Hepatocyte (in vitro differentiated cells): ENCODE measurements at regions not wholly inside any gene's neighbourhood (a gene's known extent, or its start where the extent isn't known, plus 50 kb on each side); places are given as distances from the start of the nearest gene placed in this dataset.

Source experiments
- DNase-seq: peaks from one replicate; pipeline ENCODE4 v3.0.0-alpha.2; 2016; ENCODE audit warnings: low spot score
- H2AFZ ChIP-seq: fragments of 200-600 bp; sonication (generic); 2 replicates; pipeline ENCODE4 v1.6.0; 2016; ENCODE audit warnings: antibody characterized with exemption, mild to moderate bottlenecking
- H3K27ac ChIP-seq: fragments of 200-600 bp; sonication (generic); 2 replicates; pipeline ENCODE4 v1.5.1; 2016; ENCODE audit warnings: mild to moderate bottlenecking
- H3K27me3 ChIP-seq: fragments of 200-600 bp; sonication (generic); 2 replicates; pipeline ENCODE4 v1.6.1; 2016
- H3K36me3 ChIP-seq: fragments of 200-600 bp; sonication (generic); replicated peaks from 2 replicates; pipeline ENCODE4 v1.5.1; 2016; ENCODE audit warnings: low read depth; ENCODE audit not compliant: insufficient read depth
- H3K4me1 ChIP-seq: fragments of 200-600 bp; sonication (generic); 2 replicates; pipeline ENCODE4 v1.5.1; 2016; ENCODE audit warnings: mild to moderate bottlenecking, moderate library complexity; ENCODE audit not compliant: insufficient read depth
- H3K4me2 ChIP-seq: fragments of 200-600 bp; sonication (generic); 2 replicates; pipeline ENCODE4 v1.6.0; 2016
- H3K4me3 ChIP-seq: fragments of 200-600 bp; sonication (generic); 2 replicates; pipeline ENCODE4 v1.5.1; 2016; ENCODE audit warnings: mild to moderate bottlenecking
- H3K79me2 ChIP-seq: fragments of 200-600 bp; sonication (generic); 2 replicates; pipeline ENCODE4 v1.6.0; 2017; ENCODE audit warnings: mild to moderate bottlenecking
- H3K9me2 ChIP-seq: fragments of 200-600 bp; sonication (generic); replicated peaks from 2 replicates; pipeline ENCODE4 v1.6.0; 2017; ENCODE audit warnings: mild to moderate bottlenecking; ENCODE audit not compliant: insufficient read depth
- H3K9me3 ChIP-seq: fragments of 200-600 bp; sonication (generic); 2 replicates; pipeline ENCODE4 v1.5.1; 2016; ENCODE audit warnings: low read depth, mild to moderate bottlenecking
- H4K20me1 ChIP-seq: fragments of 200-600 bp; sonication (generic); 2 replicates; pipeline ENCODE4 v1.6.0; 2016; ENCODE audit warnings: mild to moderate bottlenecking; ENCODE audit not compliant: insufficient read depth, poor library complexity, severe bottlenecking
- EZH2 ChIP-seq: fragments of 200-600 bp; sonication (generic); IDR thresholded peaks from 2 replicates; pipeline ENCODE4 v1.6.1; 2016; ENCODE audit warnings: antibody characterized with exemption, mild to moderate bottlenecking, borderline replicate concordance
- EZH2phosphoT487 ChIP-seq: fragments of 200-600 bp; sonication (generic); IDR thresholded peaks from one replicate; pipeline ENCODE4 v1.6.1; 2018; ENCODE audit warnings: antibody characterized with exemption, mild to moderate bottlenecking, low read depth, moderate library complexity; ENCODE audit not compliant: unreplicated experiment, severe bottlenecking
- WGBS: methylation state at CpG from one replicate; pipeline ENCODE4 v1.1.6; 2016; ENCODE audit warnings: low lambda C conversion rate; ENCODE audit errors: missing lambda C conversion rate; 5-methylcytosine and 5-hydroxymethylcytosine counted together
- TF ChIP-seq, protein P1 (sequence below): fragments of 200-600 bp; sonication (generic); IDR thresholded peaks from 2 replicates; pipeline ENCODE4 v1.5.1; 2016; ENCODE audit warnings: antibody characterized with exemption, mild to moderate bottlenecking; ENCODE audit not compliant: poor library complexity

DNA sequence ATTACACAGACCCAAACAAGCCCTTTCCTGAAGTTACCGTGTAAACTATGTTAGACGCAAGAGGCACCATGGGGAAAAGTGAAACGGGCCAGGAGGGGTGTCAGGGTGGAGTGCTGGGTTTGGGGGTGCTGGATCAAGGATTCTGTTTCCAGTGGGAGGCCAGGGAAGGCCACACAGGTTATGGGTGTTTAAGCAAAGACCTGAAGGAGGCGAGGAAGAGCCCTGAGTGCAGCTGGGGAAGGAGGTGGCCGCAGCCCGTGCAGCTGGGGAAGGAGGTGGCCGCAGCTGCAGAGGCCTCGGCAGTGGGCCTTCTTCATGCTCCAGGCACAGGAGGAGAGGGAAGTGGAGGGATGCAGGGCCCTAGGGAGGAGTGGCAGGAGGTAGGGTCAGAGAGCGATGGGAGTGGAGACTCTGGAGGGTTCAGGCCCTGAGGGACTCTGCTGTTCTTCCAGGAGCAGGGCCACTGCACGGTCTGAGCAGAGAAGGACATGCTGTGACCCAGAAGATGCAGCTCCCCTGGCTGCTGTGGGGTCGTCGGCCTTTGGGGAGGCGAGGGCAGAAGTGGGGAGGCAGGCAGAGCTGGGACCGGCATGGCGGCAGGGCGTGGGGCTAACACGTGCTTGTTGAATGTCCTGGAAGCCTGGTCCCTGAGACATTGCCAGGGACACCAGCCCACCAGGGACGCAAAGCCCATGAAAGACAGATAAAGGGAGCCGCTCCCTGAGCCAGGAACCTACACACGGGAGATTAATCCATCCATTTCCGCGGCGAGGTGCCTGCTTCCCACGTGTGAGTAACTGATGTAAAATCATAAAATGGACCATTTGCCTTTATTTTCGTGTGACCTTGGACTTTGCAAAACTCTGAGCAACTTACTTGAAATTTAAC, 1049.1 kb downstream of the BRD1 start:
- DNase-seq: no peak
- Histone ChIP-seq H3K27me3 (no peaks in the 10 kb centered on the region), H3K4me3 (no peak overlapping the region), H3K9me3 (no peaks in the 10 kb centered on the region), H3K79me2 (no peaks in the 10 kb centered on the region), H2AFZ (no peak overlapping the region), H3K4me1 (no peaks in the 10 kb centered on the region), H3K4me2 (no peak overlapping the region), H4K20me1 (no peaks in the 10 kb centered on the region), H3K36me3 (no peaks in the 10 kb centered on the region), H3K27ac (no peak overlapping the region), H3K9me2 (no peaks in the 10 kb centered on the region)
- no peak for TF ChIP-seq EZH2phosphoT487
- TF ChIP-seq, protein P1, sequence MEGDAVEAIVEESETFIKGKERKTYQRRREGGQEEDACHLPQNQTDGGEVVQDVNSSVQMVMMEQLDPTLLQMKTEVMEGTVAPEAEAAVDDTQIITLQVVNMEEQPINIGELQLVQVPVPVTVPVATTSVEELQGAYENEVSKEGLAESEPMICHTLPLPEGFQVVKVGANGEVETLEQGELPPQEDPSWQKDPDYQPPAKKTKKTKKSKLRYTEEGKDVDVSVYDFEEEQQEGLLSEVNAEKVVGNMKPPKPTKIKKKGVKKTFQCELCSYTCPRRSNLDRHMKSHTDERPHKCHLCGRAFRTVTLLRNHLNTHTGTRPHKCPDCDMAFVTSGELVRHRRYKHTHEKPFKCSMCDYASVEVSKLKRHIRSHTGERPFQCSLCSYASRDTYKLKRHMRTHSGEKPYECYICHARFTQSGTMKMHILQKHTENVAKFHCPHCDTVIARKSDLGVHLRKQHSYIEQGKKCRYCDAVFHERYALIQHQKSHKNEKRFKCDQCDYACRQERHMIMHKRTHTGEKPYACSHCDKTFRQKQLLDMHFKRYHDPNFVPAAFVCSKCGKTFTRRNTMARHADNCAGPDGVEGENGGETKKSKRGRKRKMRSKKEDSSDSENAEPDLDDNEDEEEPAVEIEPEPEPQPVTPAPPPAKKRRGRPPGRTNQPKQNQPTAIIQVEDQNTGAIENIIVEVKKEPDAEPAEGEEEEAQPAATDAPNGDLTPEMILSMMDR: no peak
- WGBS: 89% methylated on average over 24 of the region's 25 CpGs

DNA sequence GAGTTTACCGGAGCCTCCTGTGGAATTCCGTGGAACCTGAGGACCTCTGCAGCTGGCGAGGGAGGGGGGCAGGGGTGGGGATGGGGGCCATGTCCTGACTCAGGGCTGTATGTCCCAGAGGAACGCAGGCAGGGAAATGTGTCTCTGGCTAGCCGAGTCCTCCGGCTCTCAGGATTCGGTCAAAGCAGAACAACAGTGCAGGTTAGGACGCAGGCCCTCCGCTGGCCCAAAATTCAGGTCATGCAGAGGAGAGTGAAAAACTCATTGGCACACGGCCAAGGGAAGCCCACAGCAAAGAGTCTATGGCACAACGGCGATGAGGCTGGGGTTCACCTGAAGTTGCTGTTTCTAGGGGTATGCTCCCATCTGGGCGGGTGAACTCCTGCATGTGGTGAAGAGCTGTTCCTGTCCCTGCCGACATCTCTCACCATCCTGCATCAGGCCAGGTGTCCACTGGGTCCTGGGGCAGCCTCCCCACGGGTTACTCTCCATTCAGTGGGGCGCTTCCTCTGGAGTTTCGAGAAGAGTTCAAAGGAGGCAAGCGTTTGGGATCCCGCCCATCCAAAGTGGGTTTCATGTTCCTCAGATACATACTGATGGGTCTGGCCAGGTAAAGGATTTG, 1055.3 kb downstream of the BRD1 start:
- Histone ChIP-seq H3K36me3 (no peaks in the 10 kb centered on the region), H3K27ac (no peak overlapping the region), H3K4me3 (no peak overlapping the region), H3K9me3 (no peaks in the 10 kb centered on the region), H3K27me3 (no peaks in the 10 kb centered on the region), H3K79me2 (no peaks in the 10 kb centered on the region), H3K4me1 (no peaks in the 10 kb centered on the region), H2AFZ (no peak overlapping the region), H3K4me2 (no peak overlapping the region), H3K9me2 (no peaks in the 10 kb centered on the region), H4K20me1 (no peaks in the 10 kb centered on the region)
- TF ChIP-seq EZH2 (no peak), EZH2phosphoT487 (no peak)
- TF ChIP-seq, protein P1: no peak
- DNase-seq: no peak
- WGBS: 80% methylated on average over 19 of the region's 19 CpGs

DNA sequence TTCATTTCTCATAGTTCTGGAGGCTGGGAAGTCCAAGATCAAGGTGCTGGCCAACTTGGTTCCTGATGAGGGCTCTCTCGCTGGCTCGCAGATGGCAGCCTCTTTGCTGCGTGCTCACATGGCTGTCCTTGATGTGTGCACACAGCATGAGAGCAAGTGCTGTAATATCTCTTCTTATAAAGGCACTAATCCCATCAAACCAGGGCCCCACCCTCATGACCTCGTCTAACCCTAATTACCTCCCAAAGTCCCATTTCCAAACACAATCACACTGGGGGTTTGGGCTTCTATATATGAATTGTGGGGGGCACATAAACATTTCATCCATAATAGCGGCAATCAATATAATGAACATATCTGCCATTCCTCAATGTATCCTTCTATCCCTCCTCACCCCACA, 1062.1 kb downstream of the BRD1 start:
- Histone ChIP-seq H2AFZ (no peak overlapping the region), H4K20me1 (no peaks in the 10 kb centered on the region), H3K27ac (no peak overlapping the region), H3K4me1 (no peaks in the 10 kb centered on the region), H3K9me2 (no peaks in the 10 kb centered on the region), H3K79me2 (no peaks in the 10 kb centered on the region), H3K27me3 (no peaks in the 10 kb centered on the region), H3K4me2 (no peak overlapping the region), H3K4me3 (no peak overlapping the region), H3K9me3 (no peaks in the 10 kb centered on the region), H3K36me3 (no peaks in the 10 kb centered on the region)
- no peak for DNase-seq
- TF ChIP-seq, protein P1: no peak
- TF ChIP-seq EZH2: no peak
- no peak for TF ChIP-seq EZH2phosphoT487
- WGBS: 92% methylated on average over 5 of the region's 5 CpGs
